ENCODE measurements at regions not wholly inside any gene's neighbourhood (a gene's known extent, or its start where the extent isn't known, plus 50 kb on each side); places are given as distances from the start of the nearest gene placed in this dataset.

DNA sequence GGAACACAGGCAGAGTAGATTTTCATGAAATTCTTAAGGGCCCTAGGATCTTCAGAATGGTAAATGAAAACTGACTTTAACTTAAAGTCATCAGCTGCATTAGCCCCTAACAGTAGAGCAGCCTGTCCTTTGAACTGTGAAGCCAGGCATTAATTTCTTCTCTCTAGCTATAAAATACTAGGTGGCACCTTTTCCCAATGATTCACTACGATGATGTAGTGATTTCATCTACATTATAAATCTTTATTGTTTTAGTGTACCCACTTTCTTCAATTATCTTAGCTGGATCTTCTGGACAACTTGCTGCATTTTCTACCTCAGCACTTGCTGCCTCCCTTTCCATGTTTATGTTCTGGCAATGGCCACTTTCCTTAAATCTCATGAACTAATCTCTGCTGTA is 290.5 kb downstream of the NOL4 start:
- Histone ChIP-seq H3K4me3 (replicated peaks in 1 of 3; ENCODE audit: insufficient read depth in 1 of 3, low read depth in 1 of 3, low read length in 3 of 3) (no peak overlapping the region), H3K4me1 (ENCODE audit: control insufficient read depth, extremely low read depth, insufficient read depth, low read length) (no peaks in the 10 kb centered on the region), H3K36me3 (ENCODE audit: control insufficient read depth in 2 of 2, extremely low read depth in 1 of 2, insufficient read depth in 2 of 2, low read length in 2 of 2) (no peaks in the 10 kb centered on the region), H3K9ac (replicated peaks; ENCODE audit: extremely low read depth, insufficient read depth, low read length) (no peak overlapping the region), H3K79me2 (ENCODE audit: control insufficient read depth, insufficient read depth, low read length) (no peaks in the 10 kb centered on the region), H3K27ac (ENCODE audit: insufficient read depth, low read depth, low read length) (no peak overlapping the region), H3K27me3 (ENCODE audit: control insufficient read depth in 2 of 2, insufficient read depth in 2 of 2, low read length in 2 of 2) (no peaks in the 10 kb centered on the region), H4K20me1 (replicated peaks; ENCODE audit: control insufficient read depth, extremely low read depth, insufficient read depth, low read length) (no peaks in the 10 kb centered on the region), H3K9me3 (replicated peaks; ENCODE audit: control insufficient read depth, insufficient read depth, low read length) (no peaks in the 10 kb centered on the region), H2AFZ (ENCODE audit: low read depth, low read length) (no peak overlapping the region), H3K9me1 (replicated peaks; ENCODE audit: control insufficient read depth, extremely low read depth, insufficient read depth, low read length) (no peaks in the 10 kb centered on the region), H3K4me2 (ENCODE audit: insufficient read depth, low read length) (no peak overlapping the region)
- DNase-seq (ENCODE audit: low read depth, low spot score) (no peak), FAIRE-seq (no peak)
- ChIA-PET CTCF (no interaction called here), POLR2A (no interaction called here)
- BruUV-seq (replicated peaks), result no TSS peak
- intact Hi-C loops (cut with micrococcal nuclease) (no loop called here), dilution Hi-C loops (cut with MboI; ENCODE audit: extremely low pct_ligation_motif_present, low sequenced_read_pairs) (no loop called here)
- TF ChIP-seq MYC (IDR thresholded peaks at IDR 0.05; ENCODE audit: low read depth, low read length), result no peak

DNA sequence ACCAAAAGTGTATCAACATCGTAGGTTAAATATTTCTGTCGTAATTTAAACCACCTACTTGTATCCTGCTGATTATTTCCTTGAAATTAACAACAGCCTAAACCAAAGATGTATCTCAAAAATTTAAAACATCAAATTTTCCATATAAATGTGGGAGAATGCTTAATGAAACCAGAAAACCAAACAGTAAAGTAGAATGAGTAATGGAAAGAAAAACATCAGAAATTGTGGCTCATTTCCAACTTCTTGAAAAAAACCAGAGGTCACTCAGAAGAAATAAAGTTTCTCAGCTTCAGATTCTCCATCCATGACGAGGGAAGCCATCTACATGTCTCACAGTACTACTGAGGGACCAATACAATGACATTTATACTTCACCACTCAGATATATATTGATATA is 296.5 kb downstream of the NOL4 start:
- H3K4me3 ChIP-seq (replicated peaks in 1 of 3; ENCODE audit: insufficient read depth in 1 of 3, low read depth in 1 of 3, low read length in 3 of 3), result no peak overlapping the region
- no peak overlapping the region for H3K4me2 ChIP-seq (ENCODE audit: insufficient read depth, low read length)
- H3K9ac ChIP-seq (replicated peaks; ENCODE audit: extremely low read depth, insufficient read depth, low read length), result no peak overlapping the region
- H3K4me1 ChIP-seq (ENCODE audit: control insufficient read depth, extremely low read depth, insufficient read depth, low read length), result no peaks in the 10 kb centered on the region
- no peaks in the 10 kb centered on the region for H4K20me1 ChIP-seq (replicated peaks; ENCODE audit: control insufficient read depth, extremely low read depth, insufficient read depth, low read length)
- intact Hi-C loops (cut with micrococcal nuclease) (no loop called here), dilution Hi-C loops (cut with MboI; ENCODE audit: extremely low pct_ligation_motif_present, low sequenced_read_pairs) (no loop called here)
- no TSS peak for BruUV-seq (replicated peaks)
- H3K9me3 ChIP-seq (replicated peaks; ENCODE audit: control insufficient read depth, insufficient read depth, low read length), result no peaks in the 10 kb centered on the region
- H3K36me3 ChIP-seq (ENCODE audit: control insufficient read depth in 2 of 2, extremely low read depth in 1 of 2, insufficient read depth in 2 of 2, low read length in 2 of 2), result no peaks in the 10 kb centered on the region
- H3K27ac ChIP-seq (ENCODE audit: insufficient read depth, low read depth, low read length), result no peak overlapping the region
- no peaks in the 10 kb centered on the region for H3K79me2 ChIP-seq (ENCODE audit: control insufficient read depth, insufficient read depth, low read length)
- TF ChIP-seq POLR2A (IDR thresholded peaks at IDR 0.05; ENCODE audit: low read depth, low read length), result no peak
- TF ChIP-seq, protein P1, sequence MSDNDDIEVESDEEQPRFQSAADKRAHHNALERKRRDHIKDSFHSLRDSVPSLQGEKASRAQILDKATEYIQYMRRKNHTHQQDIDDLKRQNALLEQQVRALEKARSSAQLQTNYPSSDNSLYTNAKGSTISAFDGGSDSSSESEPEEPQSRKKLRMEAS (IDR thresholded peaks at IDR 0.05; ENCODE audit: insufficient read depth, insufficient read length), result no peak
- TF ChIP-seq POLR2AphosphoS5 (IDR thresholded peaks at IDR 0.05; ENCODE audit: insufficient read depth, low read depth, low read length), result no peak
- no peak for TF ChIP-seq MYC (IDR thresholded peaks at IDR 0.05; ENCODE audit: low read depth, low read length)
- no peak for TF ChIP-seq GATA2 (IDR thresholded peaks at IDR 0.05; ENCODE audit: insufficient read depth, insufficient read length, low read depth, low read length)
- no peak for TF ChIP-seq FOS (IDR thresholded peaks at IDR 0.05; ENCODE audit: borderline replicate concordance, insufficient read depth, low read length)
- TF ChIP-seq, protein P2, sequence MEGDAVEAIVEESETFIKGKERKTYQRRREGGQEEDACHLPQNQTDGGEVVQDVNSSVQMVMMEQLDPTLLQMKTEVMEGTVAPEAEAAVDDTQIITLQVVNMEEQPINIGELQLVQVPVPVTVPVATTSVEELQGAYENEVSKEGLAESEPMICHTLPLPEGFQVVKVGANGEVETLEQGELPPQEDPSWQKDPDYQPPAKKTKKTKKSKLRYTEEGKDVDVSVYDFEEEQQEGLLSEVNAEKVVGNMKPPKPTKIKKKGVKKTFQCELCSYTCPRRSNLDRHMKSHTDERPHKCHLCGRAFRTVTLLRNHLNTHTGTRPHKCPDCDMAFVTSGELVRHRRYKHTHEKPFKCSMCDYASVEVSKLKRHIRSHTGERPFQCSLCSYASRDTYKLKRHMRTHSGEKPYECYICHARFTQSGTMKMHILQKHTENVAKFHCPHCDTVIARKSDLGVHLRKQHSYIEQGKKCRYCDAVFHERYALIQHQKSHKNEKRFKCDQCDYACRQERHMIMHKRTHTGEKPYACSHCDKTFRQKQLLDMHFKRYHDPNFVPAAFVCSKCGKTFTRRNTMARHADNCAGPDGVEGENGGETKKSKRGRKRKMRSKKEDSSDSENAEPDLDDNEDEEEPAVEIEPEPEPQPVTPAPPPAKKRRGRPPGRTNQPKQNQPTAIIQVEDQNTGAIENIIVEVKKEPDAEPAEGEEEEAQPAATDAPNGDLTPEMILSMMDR (IDR thresholded peaks at IDR 0.05; ENCODE audit: extremely low read depth in 1 of 2, insufficient read depth in 1 of 2, low read depth in 1 of 2, low read length in 2 of 2), result no peak
- no peak for TF ChIP-seq JUN (IDR thresholded peaks at IDR 0.05; ENCODE audit: borderline replicate concordance, insufficient read depth, insufficient read length, low read depth)
- TF ChIP-seq EZH2 (IDR thresholded peaks at IDR 0.05; ENCODE audit: borderline replicate concordance, low read depth, low read length, severe bottlenecking), result no peak
- peak; percentile 83 for DNase-seq (ENCODE audit: low read depth, low spot score)
- no peaks in the 10 kb centered on the region for H3K27me3 ChIP-seq (ENCODE audit: control insufficient read depth in 2 of 2, insufficient read depth in 2 of 2, low read length in 2 of 2)
- ChIA-PET CTCF (no interaction called here), POLR2A (no interaction called here)
- no peak overlapping the region for H2AFZ ChIP-seq (ENCODE audit: low read depth, low read length)
- FAIRE-seq, result no peak
- H3K9me1 ChIP-seq (replicated peaks; ENCODE audit: control insufficient read depth, extremely low read depth, insufficient read depth, low read length), result no peaks in the 10 kb centered on the region

Measured in endothelial cell of umbilical vein (primary cell).